ENCODE measurements at regions not wholly inside any gene's neighbourhood (a gene's known extent, or its start where the extent isn't known, plus 50 kb on each side); places are given as distances from the start of the nearest gene placed in this dataset.

DNA sequence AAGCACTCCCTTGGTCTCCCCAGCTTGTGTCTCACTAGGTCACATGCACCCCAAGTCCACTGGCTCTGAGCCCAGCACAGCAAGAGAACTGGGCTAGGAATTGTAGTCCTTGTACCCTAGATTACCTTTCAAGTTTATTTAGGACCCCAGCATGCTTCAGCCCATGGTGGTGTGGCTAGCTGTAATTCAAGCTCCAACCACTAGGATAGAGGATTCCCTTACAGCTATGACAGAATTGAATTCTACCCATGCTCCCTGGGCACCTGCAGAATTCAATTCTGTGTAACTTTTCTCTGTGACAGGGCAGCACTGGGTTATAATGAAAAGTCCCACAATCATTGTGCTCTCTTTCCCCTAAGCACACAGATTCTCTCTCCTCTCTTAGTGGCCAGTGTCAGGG is 253.8 kb upstream of the DMD start:
- no peak overlapping the region for H3K4me3 ChIP-seq (ENCODE audit: low read depth, low read length)
- TF ChIP-seq, protein P1, sequence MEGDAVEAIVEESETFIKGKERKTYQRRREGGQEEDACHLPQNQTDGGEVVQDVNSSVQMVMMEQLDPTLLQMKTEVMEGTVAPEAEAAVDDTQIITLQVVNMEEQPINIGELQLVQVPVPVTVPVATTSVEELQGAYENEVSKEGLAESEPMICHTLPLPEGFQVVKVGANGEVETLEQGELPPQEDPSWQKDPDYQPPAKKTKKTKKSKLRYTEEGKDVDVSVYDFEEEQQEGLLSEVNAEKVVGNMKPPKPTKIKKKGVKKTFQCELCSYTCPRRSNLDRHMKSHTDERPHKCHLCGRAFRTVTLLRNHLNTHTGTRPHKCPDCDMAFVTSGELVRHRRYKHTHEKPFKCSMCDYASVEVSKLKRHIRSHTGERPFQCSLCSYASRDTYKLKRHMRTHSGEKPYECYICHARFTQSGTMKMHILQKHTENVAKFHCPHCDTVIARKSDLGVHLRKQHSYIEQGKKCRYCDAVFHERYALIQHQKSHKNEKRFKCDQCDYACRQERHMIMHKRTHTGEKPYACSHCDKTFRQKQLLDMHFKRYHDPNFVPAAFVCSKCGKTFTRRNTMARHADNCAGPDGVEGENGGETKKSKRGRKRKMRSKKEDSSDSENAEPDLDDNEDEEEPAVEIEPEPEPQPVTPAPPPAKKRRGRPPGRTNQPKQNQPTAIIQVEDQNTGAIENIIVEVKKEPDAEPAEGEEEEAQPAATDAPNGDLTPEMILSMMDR (conservative IDR thresholded peaks at IDR 0.05; ENCODE audit: low read depth, low read length) = no peak
- peak; percentile 0 for DNase-seq (ENCODE audit: low read depth)

DNA sequence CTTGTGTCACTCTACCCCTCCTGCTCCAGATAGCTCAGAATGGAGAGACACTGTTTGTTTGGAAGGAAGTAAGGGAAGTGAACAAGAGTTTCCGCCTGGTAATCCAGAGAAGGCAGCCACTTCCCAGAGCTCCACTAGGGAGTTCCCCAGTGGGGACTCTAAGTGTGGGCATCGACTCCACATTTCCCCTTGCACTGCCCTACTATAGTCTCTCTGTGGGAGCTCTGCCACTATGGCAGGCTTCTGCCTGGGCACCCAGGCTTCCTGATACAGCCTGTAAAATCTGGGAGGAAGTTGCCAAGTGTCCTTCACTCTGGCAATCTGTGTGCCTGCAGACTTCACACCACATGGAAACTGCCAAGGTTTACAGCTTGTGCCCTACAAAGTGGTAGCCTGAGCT is 245.8 kb upstream of the DMD start:
- H3K4me3 ChIP-seq (ENCODE audit: low read depth, low read length) = no peak overlapping the region
- no peak for DNase-seq (ENCODE audit: low read depth)
- TF ChIP-seq, protein P1 (conservative IDR thresholded peaks at IDR 0.05; ENCODE audit: low read depth, low read length) = no peak

DNA sequence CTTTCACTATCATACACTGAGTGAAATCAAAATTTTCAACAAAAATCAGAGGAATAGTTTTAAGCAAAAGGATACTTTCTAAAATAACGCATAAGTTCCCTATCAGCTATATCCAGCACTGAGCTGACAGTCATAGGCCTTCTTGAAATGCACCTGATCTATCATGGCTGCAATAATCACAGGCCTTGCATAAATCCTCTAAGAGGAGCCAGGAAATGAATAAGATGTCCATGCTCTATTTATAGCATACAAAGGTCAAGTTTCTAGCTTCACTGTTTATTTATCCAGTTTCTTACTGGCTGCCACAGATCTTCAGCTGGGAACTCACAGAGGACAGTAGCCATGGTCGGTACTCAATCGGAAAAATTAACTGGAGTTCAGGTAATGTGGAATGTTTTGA is 235.9 kb upstream of the DMD start:
- peak; percentile 2 for DNase-seq (ENCODE audit: low read depth)
- TF ChIP-seq, protein P1 (conservative IDR thresholded peaks at IDR 0.05; ENCODE audit: low read depth, low read length) = no peak
- no peak overlapping the region for H3K4me3 ChIP-seq (ENCODE audit: low read depth, low read length)

DNA sequence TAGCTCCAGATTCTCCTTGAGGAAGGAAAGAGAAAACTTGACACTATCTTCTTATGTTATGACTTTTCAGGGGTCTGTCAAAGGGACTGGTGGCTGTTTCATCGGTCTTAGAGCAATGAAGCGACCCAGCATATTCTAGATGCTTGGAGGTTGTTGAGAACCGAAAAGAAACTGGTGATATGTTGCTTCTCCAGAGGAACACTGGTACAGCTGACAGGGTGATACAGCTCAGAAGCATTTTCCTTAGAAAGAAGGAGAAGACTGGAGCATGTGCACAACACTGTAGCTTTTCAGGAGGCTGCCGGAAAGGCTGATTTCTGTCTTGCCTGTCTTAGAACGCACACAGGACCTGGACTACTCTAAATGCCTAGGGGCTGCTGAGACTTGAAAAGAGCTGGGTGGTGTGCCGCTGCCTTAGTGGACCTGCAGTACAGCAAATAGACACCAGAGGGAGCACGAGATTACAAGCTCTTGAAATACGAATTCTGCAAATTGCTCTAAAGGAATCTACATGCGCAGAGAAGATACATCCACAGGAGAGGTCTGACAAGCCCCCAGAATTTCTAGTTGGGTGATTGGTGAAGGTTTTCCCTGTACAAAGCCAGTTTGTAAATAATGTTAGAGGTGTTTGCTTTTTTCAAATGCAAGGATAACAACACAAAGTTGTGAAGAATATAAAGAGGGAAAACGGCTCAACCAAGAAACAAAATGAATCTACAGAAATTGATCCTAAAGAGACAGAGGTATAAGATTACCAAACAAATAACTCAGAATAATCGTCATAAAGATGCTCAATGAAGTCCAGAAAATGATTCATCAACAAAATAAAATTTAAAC is 223.1 kb upstream of the DMD start:
- H3K4me3 ChIP-seq (ENCODE audit: low read depth, low read length) = no peak overlapping the region
- TF ChIP-seq, protein P1 (conservative IDR thresholded peaks at IDR 0.05; ENCODE audit: low read depth, low read length) = peak; percentile 76
- DNase-seq (ENCODE audit: low read depth) = peak; percentile 60

DNA sequence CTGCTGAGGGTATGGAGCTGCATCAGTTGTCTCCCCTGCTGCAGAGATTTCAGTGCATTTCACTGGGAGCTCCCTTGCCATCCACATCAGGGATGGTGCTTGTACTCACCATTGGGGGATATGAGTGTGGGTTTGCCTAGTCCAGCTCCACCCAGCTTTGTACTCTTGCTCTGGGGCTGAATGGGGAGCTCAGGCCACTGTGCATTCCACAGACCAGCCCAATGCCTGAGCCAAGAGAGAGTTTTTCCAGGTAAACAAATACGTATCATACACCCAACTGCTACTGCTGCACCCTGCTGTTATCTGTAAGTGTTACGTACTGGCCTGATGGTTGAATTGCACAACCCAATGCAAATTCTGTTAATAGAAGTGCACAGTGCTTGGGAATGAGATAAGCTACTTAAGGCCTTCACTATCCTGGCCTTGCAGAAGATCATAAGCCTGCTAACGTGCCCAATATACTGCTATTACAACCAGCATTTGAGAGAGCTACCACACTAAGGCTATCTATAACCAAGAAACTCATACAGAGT is 205.0 kb upstream of the DMD start:
- TF ChIP-seq, protein P1 (conservative IDR thresholded peaks at IDR 0.05; ENCODE audit: low read depth, low read length) = no peak
- H3K4me3 ChIP-seq (ENCODE audit: low read depth, low read length) = no peak overlapping the region
- DNase-seq (ENCODE audit: low read depth) = no peak

DNA sequence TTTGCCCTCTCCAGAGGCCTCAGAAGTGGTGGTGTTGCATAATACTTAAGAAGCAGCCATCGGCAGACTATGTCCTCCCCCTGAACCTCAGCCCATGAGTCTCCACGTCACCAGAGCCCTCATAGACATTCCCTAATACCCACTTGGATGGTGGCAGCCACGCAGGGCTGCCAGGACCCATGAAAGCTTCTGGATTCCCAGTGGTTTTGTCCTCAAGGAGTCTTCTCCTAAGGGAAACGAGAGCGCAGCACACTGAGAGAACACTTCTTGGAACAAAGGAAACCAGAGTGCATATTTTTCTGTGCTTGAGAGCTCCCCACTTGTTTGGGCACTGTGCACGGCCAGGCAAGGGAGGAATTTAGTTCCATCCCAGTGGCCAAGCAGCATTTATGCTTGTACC is 204.1 kb upstream of the DMD start:
- no peak overlapping the region for H3K4me3 ChIP-seq (ENCODE audit: low read depth, low read length)
- no peak for DNase-seq (ENCODE audit: low read depth)
- TF ChIP-seq, protein P1 (conservative IDR thresholded peaks at IDR 0.05; ENCODE audit: low read depth, low read length) = no peak

DNA sequence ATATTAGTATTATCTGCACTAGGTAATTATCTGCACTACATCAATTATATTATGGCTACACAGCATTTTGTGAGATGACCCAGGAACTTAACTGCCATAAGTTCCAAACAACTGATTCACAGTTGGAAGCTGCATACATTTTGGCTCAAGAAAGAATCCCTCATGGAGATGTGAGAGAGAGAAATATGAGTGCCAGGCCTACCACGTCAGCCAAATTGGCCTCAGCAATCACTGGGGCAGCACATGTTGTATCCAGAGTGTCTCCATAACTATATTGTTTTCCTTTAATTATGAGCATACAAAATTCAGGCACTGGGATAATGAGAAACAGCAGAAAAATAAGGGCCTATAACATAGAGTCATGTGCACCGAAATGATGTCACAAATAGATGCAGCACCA is 174.2 kb upstream of the DMD start:
- DNase-seq (ENCODE audit: low read depth) = no peak
- H3K4me3 ChIP-seq (ENCODE audit: low read depth, low read length) = no peak overlapping the region

More for the DNA sequence above, 174.2 kb upstream of the DMD start:
- TF ChIP-seq, protein P1 (conservative IDR thresholded peaks at IDR 0.05; ENCODE audit: low read depth, low read length) = no peak
